Pancreas (tissue), 10 donors: ENCODE measurements at regions not wholly inside any gene's neighbourhood (a gene's known extent, or its start where the extent isn't known, plus 50 kb on each side); places are given as distances from the start of the nearest gene placed in this dataset.

Experiments
- ATAC-seq, 4 donors: fragments of 200-7000 bp; cut with Tn5 transposase; one replicate each; pipeline versions ENCODE4 v1.8.0 to v1.9.1; 2020; ENCODE audit warnings: mild to moderate bottlenecking in 4 of 4, moderate library complexity in 4 of 4
- DNase-seq, 6 donors: peaks; one replicate each; pipeline ENCODE4 v3.0.0-alpha.2; 2020
- FAIRE-seq: peaks from 2 replicates; lab custom pipeline; 2012; peaks lifted over from hg19 to GRCh38; lab: Jason Lieb, UNC
- H3K27ac ChIP-seq, 4 donors: fragments of 200-600 bp; sonication (generic); 1 replicate in 3 of 4; 2 replicates in 1 of 4; pipeline versions ENCODE4 v1.5.0 to v1.8.0; 2020
- H3K27me3 ChIP-seq, 4 donors: fragments of 200-600 bp; one replicate each; pipeline ENCODE4 v1.8.0; 2021
- H3K36me3 ChIP-seq, 3 donors: fragments of 200-600 bp; sonication (generic) in 1 of 3; one replicate each; pipeline versions ENCODE4 v1.5.0 to v1.8.0; 2020 to 2021
- H3K4me1 ChIP-seq, 3 donors: fragments of 200-600 bp; one replicate each; pipeline ENCODE4 v1.8.0; 2021
- H3K4me3 ChIP-seq, 4 donors: fragments of 200-600 bp; sonication (generic) in 2 of 4; one replicate each; pipeline versions ENCODE4 v1.5.0 to v1.8.0; 2020 to 2021
- H3K9me3 ChIP-seq, 4 donors: fragments of 200-600 bp; one replicate each; pipeline ENCODE4 v1.8.0; 2021
- CTCF ChIP-seq, 4 donors: fragments of 200-600 bp; sonication (generic) in 3 of 4; IDR thresholded peaks; one replicate each; pipeline versions ENCODE4 v1.5.0 to v1.8.0; 2021; ENCODE audit warnings: antibody characterized with exemption in 4 of 4
- WGBS, 2 donors: extraction: QIAGEN DNeasy Blood & Tissue Kit; methylation state at CpG; one replicate each; pipeline ENCODE4 v1.1.7; 2013; 5-methylcytosine and 5-hydroxymethylcytosine counted together
- intact Hi-C, 3 donors: fragments of 100-400 bp; cut with DNase I; formaldehyde crosslinking; loops; one replicate each; pipeline versions ENCODE4 v1.11.1 to v1.14.2; 2022
- donor health status: healthy with polysubstance abuse.
- donor health status: DM: no; HTN: no; CAD: no; lungs with moderate emphysema.
- donor health status: DM: no; HTN: no; CAD: no.
- donor health status: control.
- donor health status: control.
- donor health status: Bipolar disorder and iron deficiency.
- donor health status: DM: yes; HTN: yes; CAD: no.
- donor health status: DM: no; HTN: no; CAD: no.
- donor health status: DM: no; HTN: no; CAD: no.
- donor health status: DM: yes; HTN: yes; CAD: no.

- 57 to 75% methylated on average over 4 of the region's 4 CpGs for WGBS, 2 donors
- ATAC-seq (no peak), DNase-seq (no peak), FAIRE-seq (no peak)
- intact Hi-C loops: loop anchor here in 1 of 3 donors (10.0 kb wide), 1 partner anchor 61 kb away; no protein-coding TSS in a partner anchor
- H3K36me3 ChIP-seq: no peaks in the 10 kb centered on the region
- H3K4me3 ChIP-seq: no peak overlapping the region
- no peak for TF ChIP-seq CTCF (IDR thresholded peaks at IDR 0.05)
- no peaks in the 10 kb centered on the region for H3K4me1 ChIP-seq
- H3K27ac ChIP-seq: no peak overlapping the region
- H3K27me3 ChIP-seq: peaks cover 0 to 6% (median 0%) of the 10 kb centered on the region in 4 donors
- H3K9me3 ChIP-seq: no peaks in the 10 kb centered on the region
Measured at GRCh38 chr17:55605705-55606487, 94.6 kb upstream of the SMIM36 start.

- no peak for FAIRE-seq
- peak in 2 of 4 donors; percentile 23 to 25 for TF ChIP-seq CTCF (IDR thresholded peaks at IDR 0.05)
- Histone ChIP-seq H3K27me3 (peaks cover 0 to 6% (median 0%) of the 10 kb centered on the region in 4 donors), H3K9me3 (peaks cover 0 to 4% (median 0%) of the 10 kb centered on the region in 4 donors), H3K4me3 (no peak overlapping the region), H3K36me3 (no peaks in the 10 kb centered on the region), H3K27ac (no peak overlapping the region), H3K4me1 (no peaks in the 10 kb centered on the region)
- intact Hi-C loops: loop anchor here in 1 of 3 donors (10.0 kb wide), 1 partner anchor 57 kb away; no protein-coding TSS in a partner anchor
- no peak for DNase-seq
- peak in 1 of 4 donors; percentile 54 for ATAC-seq
Measured at GRCh38 chr17:55601874-55602364, 90.7 kb upstream of the SMIM36 start.

GRCh38 chr17:55598495-55598894 lies 87.2 kb upstream of the SMIM36 start:
- intact Hi-C loops: loop anchor here in 1 of 3 donors (10.0 kb wide), 1 partner anchor 64 kb away; no protein-coding TSS in a partner anchor
- no peaks in the 10 kb centered on the region for H3K36me3 ChIP-seq
- ATAC-seq (no peak), DNase-seq (no peak), FAIRE-seq (no peak)
- no peaks in the 10 kb centered on the region for H3K4me1 ChIP-seq
- no peak for TF ChIP-seq CTCF (IDR thresholded peaks at IDR 0.05)
- H3K9me3 ChIP-seq: peaks cover 0 to 4% (median 0%) of the 10 kb centered on the region in 4 donors
- WGBS, 2 donors: 54 to 64% methylated on average over 1 of the region's 1 CpG
- no peak overlapping the region for H3K27ac ChIP-seq
- H3K27me3 ChIP-seq: peaks cover 0 to 6% (median 0%) of the 10 kb centered on the region in 4 donors
- H3K4me3 ChIP-seq: no peak overlapping the region

- WGBS, 2 donors: 43 to 47% methylated on average over 4 of the region's 4 CpGs
- ATAC-seq: no peak
Measured at GRCh38 chr17:55588446-55589242, 77.4 kb upstream of the SMIM36 start.

More at GRCh38 chr17:55588446-55589242, 77.4 kb upstream of the SMIM36 start:
- H3K4me1 ChIP-seq: no peaks in the 10 kb centered on the region
- no peaks in the 10 kb centered on the region for H3K9me3 ChIP-seq
- intact Hi-C loops: no loop called here
- no peaks in the 10 kb centered on the region for H3K36me3 ChIP-seq
- no peak for FAIRE-seq
- TF ChIP-seq CTCF (IDR thresholded peaks at IDR 0.05): no peak
- H3K27ac ChIP-seq: no peak overlapping the region
- no peak overlapping the region for H3K4me3 ChIP-seq
- H3K27me3 ChIP-seq: no peaks in the 10 kb centered on the region
- no peak for DNase-seq
